HG03565 (cell line): ENCODE measurements at regions not wholly inside any gene's neighbourhood (a gene's known extent, or its start where the extent isn't known, plus 50 kb on each side); places are given as distances from the start of the nearest gene placed in this dataset.
"Not testable (repeated sequence)": the region's sequence is repeated elsewhere in the genome, so short reads cannot be mapped to it uniquely, and the experiment has no call there.

ENCODE experiments used
- ATAC-seq: cut with Tn5 transposase; IDR thresholded peaks from one replicate; pipeline ENCODE4 v1.9.1; 2021; ENCODE audit warnings: mild to moderate bottlenecking, moderate library complexity; ENCODE audit not compliant: unreplicated experiment

- no peak for ATAC-seq
These were observed 268.1 kb upstream of the PLPP4 start for GRCh38 chr10:120188950-120189349.

- ATAC-seq: no peak
These were observed 260.9 kb upstream of the PLPP4 start for GRCh38 chr10:120195984-120196712.

GRCh38 chr10:120204877-120205276, 252.2 kb upstream of the PLPP4 start:
- no peak for ATAC-seq

- no peak for ATAC-seq
These were observed 251.5 kb upstream of the PLPP4 start for GRCh38 chr10:120205368-120206018.

- ATAC-seq: no peak
These were observed 248.5 kb upstream of the PLPP4 start for GRCh38 chr10:120208488-120208887.

GRCh38 chr10:120209124-120209762, 247.8 kb upstream of the PLPP4 start:
- no peak for ATAC-seq

GRCh38 chr10:120212275-120212674, 244.8 kb upstream of the PLPP4 start:
- ATAC-seq: no peak

- ATAC-seq: not testable (repeated sequence)
These were observed 243.7 kb upstream of the PLPP4 start for GRCh38 chr10:120213283-120213682.

GRCh38 chr10:120217736-120218135, 239.3 kb upstream of the PLPP4 start:
- no peak for ATAC-seq

- no peak for ATAC-seq
These were observed 235.0 kb upstream of the PLPP4 start for GRCh38 chr10:120221873-120222485.

- ATAC-seq: no peak
These were observed 227.4 kb upstream of the PLPP4 start for GRCh38 chr10:120229641-120230040.

GRCh38 chr10:120239695-120240094, 217.3 kb upstream of the PLPP4 start:
- not testable (repeated sequence) for ATAC-seq

GRCh38 chr10:120251821-120252442, 205.1 kb upstream of the PLPP4 start:
- no peak for ATAC-seq

GRCh38 chr10:120253131-120253530, 203.9 kb upstream of the PLPP4 start:
- no peak for ATAC-seq

GRCh38 chr10:120260456-120260855, 196.6 kb upstream of the PLPP4 start:
- no peak for ATAC-seq

GRCh38 chr10:120262857-120263547, 194.0 kb upstream of the PLPP4 start:
- peak; percentile 83 for ATAC-seq

- ATAC-seq: no peak
These were observed 191.0 kb upstream of the PLPP4 start for GRCh38 chr10:120266022-120266421.

- ATAC-seq: no peak
These were observed 186.1 kb upstream of the PLPP4 start for GRCh38 chr10:120270906-120271305.

GRCh38 chr10:120271696-120272095, 185.3 kb upstream of the PLPP4 start:
- no peak for ATAC-seq

- ATAC-seq: no peak
These were observed 184.7 kb upstream of the PLPP4 start for GRCh38 chr10:120272350-120272749.

- ATAC-seq: no peak
These were observed 179.0 kb upstream of the PLPP4 start for GRCh38 chr10:120278069-120278468.
